ENCODE measurements at regions not wholly inside any gene's neighbourhood (a gene's known extent, or its start where the extent isn't known, plus 50 kb on each side); places are given as distances from the start of the nearest gene placed in this dataset.

- Histone ChIP-seq H3K27ac (no peak overlapping the region), H3K27me3 (no peaks in the 10 kb centered on the region), H3K9me3 (ENCODE audit: low read depth) (no peaks in the 10 kb centered on the region), H3K4me3 (no peak overlapping the region), H3K36me3 (no peaks in the 10 kb centered on the region), H3K4me1 (ENCODE audit: low read depth) (no peaks in the 10 kb centered on the region)
- no peak for DNase-seq (ENCODE audit: low read depth in 1 of 2, low spot score in 1 of 2)
- no peak for TF ChIP-seq CTCF (IDR thresholded peaks at IDR 0.05; ENCODE audit: low read depth, low read length)
Observed at GRCh38 chr3:164478323-164478722, 600.0 kb downstream of the SI start.

GRCh38 chr3:164477403-164477802 is 600.9 kb downstream of the SI start:
- Histone ChIP-seq H3K9me3 (ENCODE audit: low read depth) (no peaks in the 10 kb centered on the region), H3K4me1 (ENCODE audit: low read depth) (no peaks in the 10 kb centered on the region), H3K27ac (no peak overlapping the region), H3K4me3 (no peak overlapping the region), H3K27me3 (no peaks in the 10 kb centered on the region), H3K36me3 (no peaks in the 10 kb centered on the region)
- TF ChIP-seq CTCF (IDR thresholded peaks at IDR 0.05; ENCODE audit: low read depth, low read length) = no peak
- DNase-seq (ENCODE audit: low read depth in 1 of 2, low spot score in 1 of 2) = no peak

- no peaks in the 10 kb centered on the region for H3K4me1 ChIP-seq (ENCODE audit: low read depth)
- H3K9me3 ChIP-seq (ENCODE audit: low read depth) = no peaks in the 10 kb centered on the region
- H3K27ac ChIP-seq = no peak overlapping the region
- H3K27me3 ChIP-seq = no peaks in the 10 kb centered on the region
- TF ChIP-seq CTCF (IDR thresholded peaks at IDR 0.05; ENCODE audit: low read depth, low read length) = no peak
- H3K36me3 ChIP-seq = no peaks in the 10 kb centered on the region
- DNase-seq (ENCODE audit: low read depth in 1 of 2, low spot score in 1 of 2) = no peak
- no peak overlapping the region for H3K4me3 ChIP-seq
Observed at GRCh38 chr3:164476631-164477030, 601.7 kb downstream of the SI start.

- no peak overlapping the region for H3K4me3 ChIP-seq
- no peaks in the 10 kb centered on the region for H3K36me3 ChIP-seq
- no peak for TF ChIP-seq CTCF (IDR thresholded peaks at IDR 0.05; ENCODE audit: low read depth, low read length)
Observed at GRCh38 chr3:164470471-164470870, 607.8 kb downstream of the SI start.

GRCh38 chr3:164468055-164468454 is 610.2 kb downstream of the SI start:
- no peak for TF ChIP-seq CTCF (IDR thresholded peaks at IDR 0.05; ENCODE audit: low read depth, low read length)
- Histone ChIP-seq H3K4me3 (no peak overlapping the region), H3K9me3 (ENCODE audit: low read depth) (no peaks in the 10 kb centered on the region), H3K27me3 (no peaks in the 10 kb centered on the region), H3K36me3 (no peaks in the 10 kb centered on the region), H3K4me1 (ENCODE audit: low read depth) (no peaks in the 10 kb centered on the region), H3K27ac (no peak overlapping the region)
- DNase-seq (ENCODE audit: low read depth in 1 of 2, low spot score in 1 of 2) = no peak

More at GRCh38 chr3:164470471-164470870, 607.8 kb downstream of the SI start:
- Histone ChIP-seq H3K27me3 (no peaks in the 10 kb centered on the region), H3K9me3 (ENCODE audit: low read depth) (no peaks in the 10 kb centered on the region), H3K27ac (no peak overlapping the region), H3K4me1 (ENCODE audit: low read depth) (no peaks in the 10 kb centered on the region)
- DNase-seq (ENCODE audit: low read depth in 1 of 2, low spot score in 1 of 2) = no peak

GRCh38 chr3:164467007-164467406 is 611.3 kb downstream of the SI start:
- no peak for TF ChIP-seq CTCF (IDR thresholded peaks at IDR 0.05; ENCODE audit: low read depth, low read length)
- DNase-seq (ENCODE audit: low read depth in 1 of 2, low spot score in 1 of 2) = no peak
- Histone ChIP-seq H3K27ac (no peak overlapping the region), H3K4me1 (ENCODE audit: low read depth) (no peaks in the 10 kb centered on the region), H3K36me3 (no peaks in the 10 kb centered on the region), H3K9me3 (ENCODE audit: low read depth) (no peaks in the 10 kb centered on the region), H3K4me3 (no peak overlapping the region), H3K27me3 (no peaks in the 10 kb centered on the region)
